B cell (primary cell): ENCODE measurements at regions not wholly inside any gene's neighbourhood (a gene's known extent, or its start where the extent isn't known, plus 50 kb on each side); places are given as distances from the start of the nearest gene placed in this dataset.

Experiments
- EZH2 ChIP-seq: IDR thresholded peaks from 2 replicates; pipeline ENCODE4 v1.6.1; 2012; ENCODE audit warnings: borderline replicate concordance, low read depth, mild to moderate bottlenecking, moderate library complexity, low read length; ENCODE audit not compliant: insufficient read depth, poor library complexity, severe bottlenecking
- TF ChIP-seq, protein P1 (sequence below): fragments of 200-600 bp; IDR thresholded peaks from one replicate; pipeline ENCODE4 v1.8.0; 2022; ENCODE audit warnings: antibody characterized with exemption, mild to moderate bottlenecking

DNA sequence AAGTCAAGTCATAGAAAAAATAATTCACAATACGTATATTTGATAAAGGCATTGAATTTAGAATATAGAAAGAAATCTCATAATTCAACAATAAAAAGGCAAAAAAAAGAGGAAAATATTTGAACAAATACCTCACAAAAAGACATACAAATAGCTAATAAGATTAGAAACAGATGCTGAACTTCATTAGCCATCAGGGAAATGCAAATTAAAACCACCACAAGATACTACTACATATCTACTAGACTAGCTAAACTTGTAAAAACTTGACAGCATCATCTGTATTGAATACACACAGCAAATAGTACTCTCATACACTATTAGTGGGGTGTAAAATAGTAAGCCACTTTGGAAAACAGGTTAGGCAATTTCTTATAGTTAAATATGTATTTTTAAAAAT is 128.7 kb upstream of the TLL1 start:
- TF ChIP-seq, protein P1, sequence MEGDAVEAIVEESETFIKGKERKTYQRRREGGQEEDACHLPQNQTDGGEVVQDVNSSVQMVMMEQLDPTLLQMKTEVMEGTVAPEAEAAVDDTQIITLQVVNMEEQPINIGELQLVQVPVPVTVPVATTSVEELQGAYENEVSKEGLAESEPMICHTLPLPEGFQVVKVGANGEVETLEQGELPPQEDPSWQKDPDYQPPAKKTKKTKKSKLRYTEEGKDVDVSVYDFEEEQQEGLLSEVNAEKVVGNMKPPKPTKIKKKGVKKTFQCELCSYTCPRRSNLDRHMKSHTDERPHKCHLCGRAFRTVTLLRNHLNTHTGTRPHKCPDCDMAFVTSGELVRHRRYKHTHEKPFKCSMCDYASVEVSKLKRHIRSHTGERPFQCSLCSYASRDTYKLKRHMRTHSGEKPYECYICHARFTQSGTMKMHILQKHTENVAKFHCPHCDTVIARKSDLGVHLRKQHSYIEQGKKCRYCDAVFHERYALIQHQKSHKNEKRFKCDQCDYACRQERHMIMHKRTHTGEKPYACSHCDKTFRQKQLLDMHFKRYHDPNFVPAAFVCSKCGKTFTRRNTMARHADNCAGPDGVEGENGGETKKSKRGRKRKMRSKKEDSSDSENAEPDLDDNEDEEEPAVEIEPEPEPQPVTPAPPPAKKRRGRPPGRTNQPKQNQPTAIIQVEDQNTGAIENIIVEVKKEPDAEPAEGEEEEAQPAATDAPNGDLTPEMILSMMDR = no peak
- TF ChIP-seq EZH2 = no peak
